GM12878 (cell line): ENCODE measurements at regions not wholly inside any gene's neighbourhood (a gene's known extent, or its start where the extent isn't known, plus 50 kb on each side); places are given as distances from the start of the nearest gene placed in this dataset.

Source experiments
- ATAC-seq: fragments of 200-7000 bp; cut with Tn5 transposase; 3 replicates; pipeline ENCODE4 v1.9.1; 2020; ENCODE audit warnings: mild to moderate bottlenecking, moderate library complexity
- BruUV-seq: library from RNA; stranded (reverse); fragments of 400-500 nt; replicated peaks from 2 replicates; lab custom pipeline; 2021; lab: Mats Ljungman, UMichigan
- CTCF ChIA-PET: fragments of 300-600 bp; sonication (Branson Sonifier 250); formaldehyde crosslinking; extraction: SDS; loops from one replicate; lab custom pipeline; 2021; ENCODE audit warnings: inconsistent platforms; lab: Yijun Ruan, JAX
- POLR2A ChIA-PET: fragments of 350-600 bp; formaldehyde crosslinking; extraction: SDS; loops from one replicate; lab custom pipeline; 2021; ENCODE audit warnings: inconsistent platforms; lab: Charles Lee
- RAD21 ChIA-PET: fragments of 300-600 bp; sonication (Branson Sonifier 250); formaldehyde crosslinking; loops from one replicate; lab custom pipeline; 2023; ENCODE audit warnings: antibody characterized with exemption; ENCODE audit not compliant: unreplicated experiment; lab: Charles Lee
- SMC1A ChIA-PET: fragments of 300-600 bp; sonication (Branson Sonifier 250); formaldehyde crosslinking; loops from one replicate; lab custom pipeline; 2023; ENCODE audit not compliant: unreplicated experiment, uncharacterized antibody; lab: Charles Lee
- DNase-seq: peaks from one replicate; pipeline ENCODE4 v3.0.0-alpha.2; 2011; ENCODE audit warnings: low read depth, low spot score
- FAIRE-seq: peaks from 3 replicates; lab custom pipeline; 2011; peaks lifted over from hg19 to GRCh38; lab: Jason Lieb, UNC
- H2AFZ ChIP-seq: 2 replicates; pipeline ENCODE4 v1.6.0; 2011; ENCODE audit warnings: low read depth, low read length, control low read depth; ENCODE audit not compliant: control insufficient read depth
- H3K27ac ChIP-seq: 2 replicates; pipeline ENCODE4 v1.5.1; 2011; ENCODE audit warnings: control low read depth; ENCODE audit not compliant: control insufficient read depth, insufficient read depth
- H3K27me3 ChIP-seq, 2 experiments: replicated peaks in 1 of 2; 2 replicates each; pipeline versions ENCODE4 v1.6.0 to v1.6.1; 2011; ENCODE audit warnings: low read length in 1 of 2; ENCODE audit not compliant: control insufficient read depth in 2 of 2, insufficient read depth in 2 of 2
- H3K36me3 ChIP-seq, 2 experiments: 2 replicates each; pipeline ENCODE4 v1.5.1; 2011; ENCODE audit warnings: low read length in 1 of 2; ENCODE audit not compliant: control insufficient read depth in 2 of 2, insufficient read depth in 2 of 2
- H3K4me1 ChIP-seq: 2 replicates; pipeline ENCODE4 v1.6.1; 2011; ENCODE audit warnings: mild to moderate bottlenecking, low read length, moderate library complexity, mixed read lengths; ENCODE audit not compliant: control insufficient read depth, insufficient read depth
- H3K4me2 ChIP-seq: 2 replicates; pipeline ENCODE4 v1.6.0; 2011; ENCODE audit warnings: control low read depth; ENCODE audit not compliant: control insufficient read depth, insufficient read depth
- H3K4me3 ChIP-seq: fragments of 200-600 bp; sonication (generic); 2 replicates; pipeline ENCODE4 v1.5.1; 2016
- H3K79me2 ChIP-seq: 2 replicates; pipeline ENCODE4 v1.6.0; 2011; ENCODE audit warnings: low read length; ENCODE audit not compliant: control insufficient read depth, insufficient read depth
- H3K9ac ChIP-seq: 2 replicates; pipeline ENCODE4 v1.8.0; 2011; ENCODE audit warnings: low read length, control low read depth, mixed read lengths; ENCODE audit not compliant: control insufficient read depth, insufficient read depth
- H3K9me3 ChIP-seq: replicated peaks from 3 replicates; pipeline ENCODE4 v1.5.1; 2011; ENCODE audit warnings: mild to moderate bottlenecking, low read length; ENCODE audit not compliant: control insufficient read depth, insufficient read depth
- H4K20me1 ChIP-seq: 2 replicates; pipeline ENCODE4 v1.6.0; 2011; ENCODE audit not compliant: control insufficient read depth, insufficient read depth
- ASH2L ChIP-seq: fragments of 300-600, 200-600 bp; sonication (generic); IDR thresholded peaks from 2 replicates; pipeline ENCODE4 v1.6.1; 2017; ENCODE audit warnings: low read depth, mild to moderate bottlenecking, borderline replicate concordance
- CTCF ChIP-seq, 3 experiments: IDR thresholded peaks in 2 of 3; conservative IDR thresholded peaks in 1 of 3; 2 replicates each; pipeline ENCODE4 v1.5.1; 2011; ENCODE audit warnings: low read depth in 3 of 3, low read length in 3 of 3, mild to moderate bottlenecking in 3 of 3, control low read depth in 2 of 3, moderate library complexity in 2 of 3, inconsistent platforms in 1 of 3, mixed read lengths in 1 of 3; ENCODE audit not compliant: control insufficient read depth in 2 of 3, insufficient read depth in 1 of 3; ENCODE audit errors: extremely low read depth in 1 of 3
- RAD21 ChIP-seq: IDR thresholded peaks from 2 replicates; pipeline ENCODE4 v1.6.1; 2011; ENCODE audit warnings: mild to moderate bottlenecking, low read depth, low read length, moderate library complexity; ENCODE audit not compliant: insufficient read depth
- SMC3 ChIP-seq: IDR thresholded peaks from 2 replicates; pipeline ENCODE4 v1.6.1; 2011; ENCODE audit warnings: low read length, improper control_type of control experiment, borderline replicate concordance
- TARDBP ChIP-seq: IDR thresholded peaks from 2 replicates; pipeline ENCODE4 v1.6.1; 2016; ENCODE audit warnings: borderline replicate concordance
- YY1 ChIP-seq: IDR thresholded peaks from 2 replicates; pipeline ENCODE4 v1.6.1; 2011; ENCODE audit warnings: low read depth, mild to moderate bottlenecking, low read length
- WGBS: methylation state at CpG from one replicate; pipeline ENCODE4 v1.1.6; 2016; ENCODE audit warnings: low lambda C conversion rate; ENCODE audit not compliant: insufficient replicate concordance, insufficient coverage; ENCODE audit errors: missing lambda C conversion rate; 5-methylcytosine and 5-hydroxymethylcytosine counted together
- in situ Hi-C: fragments of 300-500 bp; cut with MboI; formaldehyde crosslinking; loops from 9 replicates; pipeline ENCODE4 v1.14.3; 2018; ENCODE audit warnings: mixed read lengths
- intact Hi-C: fragments of 100-400 bp; cut with micrococcal nuclease; formaldehyde crosslinking; loops from one replicate; pipeline ENCODE4 v1.14.2; 2022; ENCODE audit not compliant: unreplicated experiment

- DNase-seq = no peak
- H4K20me1 ChIP-seq = no peaks in the 10 kb centered on the region
- BruUV-seq = no TSS peak
- H2AFZ ChIP-seq = no peak overlapping the region
- in situ Hi-C loops = no loop called here
- no peak overlapping the region for H3K9ac ChIP-seq
- no peak for FAIRE-seq
- no peaks in the 10 kb centered on the region for H3K36me3 ChIP-seq
- ChIA-PET CTCF (interaction anchor here (0.8 to 1.5 kb wide), 4 partner anchors 14 to 809 kb away, joined by 3 to 8 read pairs (median 4); no protein-coding TSS in a partner anchor), RAD21 (interaction anchor here (1.2 kb wide), 1 partner anchor 804 kb away, joined by 4 read pairs; no protein-coding TSS in a partner anchor), SMC1A (interaction anchor here (1.0 kb wide), 1 partner anchor 808 kb away, joined by 3 read pairs; no protein-coding TSS in a partner anchor), POLR2A (no interaction called here)
- H3K27ac ChIP-seq = no peak overlapping the region
- H3K27me3 ChIP-seq = 0 out of 4 replicates have a peak, but pooled peaks cover 0 to 2% of the 10 kb centered on the region in 2 experiments
- intact Hi-C loops = loop anchor here (2.0 to 10.0 kb wide), 3 partner anchors 254 to 989 kb away; no protein-coding TSS in a partner anchor
- no peaks in the 10 kb centered on the region for H3K4me1 ChIP-seq
- no peaks in the 10 kb centered on the region for H3K9me3 ChIP-seq
- no peak for TF ChIP-seq ASH2L
- TF ChIP-seq SMC3 = peak; percentile 50; the same call in 1 of the 2 replicates
- TF ChIP-seq CTCF (IDR thresholded peaks at IDR 0.05 in 2 of 3, conservative IDR thresholded peaks at IDR 0.05 in 1 of 3; ENCODE audit: control insufficient read depth in 2 of 3, extremely low read depth in 1 of 3, insufficient read depth in 1 of 3, low read depth in 3 of 3, low read length in 3 of 3) = peak in 2 of 3 experiments; percentile 21 to 42; a peak in 2 of 6 replicates
- peak; percentile 64; the same call in 1 of the 2 replicates for TF ChIP-seq YY1
- TF ChIP-seq RAD21 = peak; percentile 55
- no peak for TF ChIP-seq TARDBP
- no peak overlapping the region for H3K4me2 ChIP-seq
- no peak overlapping the region for H3K4me3 ChIP-seq
- 47% methylated on average over 8 of the region's 8 CpGs for WGBS
- no peaks in the 10 kb centered on the region for H3K79me2 ChIP-seq
- ATAC-seq = peak; percentile 67
Measured at GRCh38 chr5:53425687-53426511, 54.5 kb upstream of the FST start.
